GM12864 (cell line): ENCODE measurements at regions not wholly inside any gene's neighbourhood (a gene's known extent, or its start where the extent isn't known, plus 50 kb on each side); places are given as distances from the start of the nearest gene placed in this dataset.

Experiments used
- DNase-seq: peaks from one replicate; pipeline ENCODE4 v3.0.0-alpha.2; 2011; ENCODE audit warnings: low read depth
- H3K4me3 ChIP-seq: 2 replicates; pipeline ENCODE4 v1.5.1; 2011; ENCODE audit warnings: mild to moderate bottlenecking, low read depth, low read length, control low read depth
- TF ChIP-seq, protein P1 (sequence below): IDR thresholded peaks from 2 replicates; pipeline ENCODE4 v1.5.1; 2011; ENCODE audit warnings: low read depth, mild to moderate bottlenecking, moderate library complexity, low read length, control low read depth, inconsistent platforms; ENCODE audit errors: missing control alignments

GRCh38 chr12:116431677-116432300 is 127.4 kb upstream of the MAP1LC3B2 start:
- H3K4me3 ChIP-seq, result no peak overlapping the region
- TF ChIP-seq, protein P1, sequence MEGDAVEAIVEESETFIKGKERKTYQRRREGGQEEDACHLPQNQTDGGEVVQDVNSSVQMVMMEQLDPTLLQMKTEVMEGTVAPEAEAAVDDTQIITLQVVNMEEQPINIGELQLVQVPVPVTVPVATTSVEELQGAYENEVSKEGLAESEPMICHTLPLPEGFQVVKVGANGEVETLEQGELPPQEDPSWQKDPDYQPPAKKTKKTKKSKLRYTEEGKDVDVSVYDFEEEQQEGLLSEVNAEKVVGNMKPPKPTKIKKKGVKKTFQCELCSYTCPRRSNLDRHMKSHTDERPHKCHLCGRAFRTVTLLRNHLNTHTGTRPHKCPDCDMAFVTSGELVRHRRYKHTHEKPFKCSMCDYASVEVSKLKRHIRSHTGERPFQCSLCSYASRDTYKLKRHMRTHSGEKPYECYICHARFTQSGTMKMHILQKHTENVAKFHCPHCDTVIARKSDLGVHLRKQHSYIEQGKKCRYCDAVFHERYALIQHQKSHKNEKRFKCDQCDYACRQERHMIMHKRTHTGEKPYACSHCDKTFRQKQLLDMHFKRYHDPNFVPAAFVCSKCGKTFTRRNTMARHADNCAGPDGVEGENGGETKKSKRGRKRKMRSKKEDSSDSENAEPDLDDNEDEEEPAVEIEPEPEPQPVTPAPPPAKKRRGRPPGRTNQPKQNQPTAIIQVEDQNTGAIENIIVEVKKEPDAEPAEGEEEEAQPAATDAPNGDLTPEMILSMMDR, result no peak
- DNase-seq, result no peak

- DNase-seq, result no peak
- H3K4me3 ChIP-seq, result no peak overlapping the region
- TF ChIP-seq, protein P1, result no peak
Measured at GRCh38 chr12:116432314-116432750, 126.8 kb upstream of the MAP1LC3B2 start.

DNA sequence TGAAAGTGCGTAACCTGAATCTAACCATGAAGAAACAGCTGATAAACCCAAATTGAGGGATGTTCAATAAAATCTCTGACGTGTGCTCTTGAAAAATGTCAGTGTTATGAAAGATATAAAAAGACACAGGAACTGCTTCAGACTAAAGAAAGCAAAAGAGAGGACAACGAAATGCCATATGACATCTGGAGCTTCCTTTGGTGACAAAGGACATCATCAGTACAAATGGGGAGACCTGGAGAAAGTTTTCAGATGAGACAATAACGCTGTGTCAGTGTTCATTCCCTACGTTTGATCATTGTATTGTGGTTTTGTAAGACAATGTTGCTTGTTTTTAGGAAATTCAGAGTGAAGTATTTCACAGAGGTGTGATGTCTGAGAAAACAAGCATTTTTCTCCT is 125.9 kb upstream of the MAP1LC3B2 start:
- DNase-seq, result no peak
- TF ChIP-seq, protein P1, result no peak

DNA sequence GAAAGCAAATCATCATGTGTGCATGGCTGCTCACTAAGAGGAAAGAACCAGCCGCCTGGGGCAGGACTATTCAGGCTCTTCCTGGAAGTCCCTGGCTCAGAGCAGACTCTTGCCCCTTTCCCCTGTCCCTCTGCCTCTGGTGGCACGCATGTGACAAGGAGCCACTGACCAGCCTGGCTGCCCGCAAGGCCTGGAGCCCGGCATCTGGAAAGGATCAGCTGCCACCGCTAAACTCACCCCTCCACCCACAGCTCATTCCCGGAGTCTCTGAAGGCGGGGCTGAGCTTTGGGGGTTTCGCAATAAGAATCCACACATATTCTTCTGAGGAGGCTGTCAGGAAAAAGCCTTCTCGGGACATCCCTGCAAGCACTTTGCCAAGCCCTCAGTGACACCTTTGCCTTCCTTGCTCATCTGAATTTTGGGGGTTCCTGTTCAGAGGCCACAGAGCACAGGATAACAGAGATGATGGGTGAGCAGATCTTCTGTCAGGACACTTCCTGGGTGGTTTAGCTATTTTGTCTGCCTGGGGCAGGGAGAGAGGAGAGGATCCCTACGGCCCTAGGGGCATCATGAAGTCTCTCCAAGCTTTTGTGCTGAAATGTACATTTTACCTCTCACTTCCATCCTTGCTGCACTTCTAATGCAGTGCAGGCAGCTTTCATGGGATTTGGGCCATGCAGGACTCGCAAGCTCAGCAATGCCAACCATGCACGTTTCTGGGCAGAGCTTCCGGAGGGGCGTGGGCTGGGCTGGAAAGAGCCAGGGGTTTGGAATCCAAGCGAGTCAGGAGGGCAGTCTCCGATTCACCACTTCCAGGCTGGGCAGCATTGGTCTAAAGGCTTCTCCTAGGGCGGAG is 124.8 kb upstream of the MAP1LC3B2 start:
- no peak for DNase-seq
- TF ChIP-seq, protein P1, result no peak
- H3K4me3 ChIP-seq, result no peak overlapping the region

More for the DNA sequence above, 125.9 kb upstream of the MAP1LC3B2 start:
- no peak overlapping the region for H3K4me3 ChIP-seq

DNA sequence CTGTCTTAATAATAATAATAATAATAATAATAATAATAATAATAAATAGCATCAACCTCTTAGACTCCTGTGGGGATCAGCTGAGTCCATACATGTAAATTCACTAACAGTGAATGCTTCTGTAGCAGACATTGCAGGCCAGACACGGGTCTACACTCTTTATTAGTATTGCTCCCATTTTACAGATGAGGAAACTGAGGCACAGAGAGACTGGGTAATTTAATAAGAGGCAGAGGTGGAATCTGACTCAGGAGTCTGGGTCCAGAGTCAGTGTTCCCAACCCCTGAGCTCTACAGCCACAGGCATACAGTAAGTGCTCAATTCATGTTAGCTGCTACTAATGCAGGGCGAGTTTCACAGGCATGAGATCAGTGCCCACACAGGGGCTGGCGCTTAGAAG is 123.2 kb upstream of the MAP1LC3B2 start:
- TF ChIP-seq, protein P1, result no peak
- DNase-seq, result no peak
- H3K4me3 ChIP-seq, result no peak overlapping the region

DNA sequence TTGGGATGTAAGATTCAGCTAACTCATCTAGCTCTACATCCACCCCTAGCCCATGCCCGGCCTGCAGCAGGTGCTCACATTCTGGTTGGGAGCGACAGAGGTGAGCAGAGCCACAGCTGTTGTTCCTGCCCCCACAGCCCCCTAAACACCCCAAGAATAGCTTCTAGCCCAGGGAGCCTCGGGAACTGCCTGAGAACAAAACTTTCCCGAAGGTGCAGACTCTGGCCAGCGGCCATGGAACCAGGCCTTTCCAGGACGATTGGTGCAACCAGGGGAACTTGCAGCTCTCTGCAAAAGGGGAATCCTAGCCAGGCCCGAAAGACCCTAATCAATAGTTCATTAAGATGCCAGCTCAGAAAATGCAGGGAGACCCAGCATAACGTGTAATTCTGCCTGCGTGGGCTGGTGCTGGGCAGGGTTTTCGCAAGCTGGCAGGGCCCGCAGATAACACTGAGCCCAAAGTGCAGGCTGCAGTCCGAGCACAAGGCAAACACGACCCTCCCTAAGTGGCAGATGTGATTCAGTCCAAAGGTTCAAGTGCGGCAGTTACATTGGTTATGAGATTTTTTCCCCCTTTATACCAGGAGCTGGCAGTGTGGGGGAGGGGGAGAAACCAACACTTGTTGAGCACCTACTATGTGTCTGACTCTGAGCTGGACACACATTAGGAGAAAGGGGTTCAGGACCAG is 122.5 kb upstream of the MAP1LC3B2 start:
- H3K4me3 ChIP-seq, result no peak overlapping the region
- no peak for DNase-seq
- TF ChIP-seq, protein P1, result no peak
